HG02571 (cell line): ENCODE measurements at regions not wholly inside any gene's neighbourhood (a gene's known extent, or its start where the extent isn't known, plus 50 kb on each side); places are given as distances from the start of the nearest gene placed in this dataset.

Experiments
- ATAC-seq: cut with Tn5 transposase; IDR thresholded peaks from one replicate; pipeline ENCODE4 v1.9.1; 2021; ENCODE audit warnings: mild to moderate bottlenecking, moderate library complexity; ENCODE audit not compliant: unreplicated experiment

DNA sequence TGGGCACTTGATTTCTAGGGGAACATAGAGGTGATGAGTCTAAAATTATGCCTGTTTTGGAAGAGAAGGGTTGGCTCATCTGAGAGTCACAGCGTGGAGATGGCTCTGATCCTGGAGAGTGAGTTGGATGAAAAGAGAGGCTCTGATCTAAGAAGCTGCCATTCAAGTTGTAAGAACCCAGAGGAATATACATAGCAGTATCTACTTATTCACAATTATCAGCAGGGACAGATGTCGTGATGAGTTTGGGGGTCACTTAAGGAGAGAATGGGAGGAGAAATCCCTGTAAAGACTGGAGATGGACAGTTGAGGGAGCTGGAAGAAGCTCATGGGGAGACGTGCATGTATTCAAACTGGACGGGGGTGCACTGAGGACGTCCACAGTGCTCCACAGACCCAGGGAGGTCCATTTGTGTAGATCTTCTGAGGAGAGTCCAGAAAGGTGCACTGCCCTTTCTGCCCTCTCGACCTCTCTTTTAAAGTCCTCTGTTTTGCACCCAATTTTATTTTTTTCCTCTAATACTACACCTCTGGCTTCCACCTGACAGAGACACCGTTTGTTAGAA lies 124.7 kb upstream of the SSTR4 start:
- ATAC-seq: no peak

DNA sequence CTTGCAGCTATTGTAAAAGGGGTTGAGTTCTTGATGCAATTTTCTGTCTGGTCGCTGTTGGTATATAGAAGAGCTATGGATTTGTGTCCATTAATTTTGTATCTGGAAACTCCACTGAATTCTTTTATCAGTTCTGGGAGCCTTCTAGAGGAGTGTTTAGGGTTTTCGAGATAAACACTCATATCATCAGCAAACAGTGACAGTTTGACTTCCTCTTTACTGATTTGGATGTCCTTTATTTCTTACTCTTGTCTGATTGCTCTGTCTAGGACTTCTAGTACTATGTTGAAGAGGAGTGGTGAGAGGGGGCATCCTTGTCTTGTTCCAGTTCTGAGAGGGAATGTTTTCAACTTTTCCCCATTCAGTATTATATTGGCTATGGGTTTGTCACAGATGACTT lies 120.8 kb upstream of the SSTR4 start:
- no peak for ATAC-seq

DNA sequence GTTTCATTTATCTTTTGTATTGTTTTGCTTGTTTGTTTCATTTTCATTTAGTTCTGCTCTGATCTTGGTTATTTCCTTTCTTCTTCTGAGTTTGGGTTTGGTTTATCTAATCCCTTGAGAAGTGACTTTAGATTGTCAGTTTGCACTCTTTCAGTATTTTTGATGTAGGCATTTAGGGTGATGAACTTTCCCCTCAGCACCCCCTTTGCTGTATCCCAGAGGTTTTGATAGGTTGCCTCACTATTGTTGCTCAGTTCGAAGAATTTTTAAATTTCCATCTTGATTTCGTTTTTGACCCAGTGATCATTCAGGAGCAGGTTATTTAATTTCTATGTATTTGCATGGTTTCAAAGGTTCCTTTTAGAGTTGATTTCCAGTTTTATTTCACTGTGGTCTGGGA lies 119.6 kb upstream of the SSTR4 start:
- no peak for ATAC-seq

DNA sequence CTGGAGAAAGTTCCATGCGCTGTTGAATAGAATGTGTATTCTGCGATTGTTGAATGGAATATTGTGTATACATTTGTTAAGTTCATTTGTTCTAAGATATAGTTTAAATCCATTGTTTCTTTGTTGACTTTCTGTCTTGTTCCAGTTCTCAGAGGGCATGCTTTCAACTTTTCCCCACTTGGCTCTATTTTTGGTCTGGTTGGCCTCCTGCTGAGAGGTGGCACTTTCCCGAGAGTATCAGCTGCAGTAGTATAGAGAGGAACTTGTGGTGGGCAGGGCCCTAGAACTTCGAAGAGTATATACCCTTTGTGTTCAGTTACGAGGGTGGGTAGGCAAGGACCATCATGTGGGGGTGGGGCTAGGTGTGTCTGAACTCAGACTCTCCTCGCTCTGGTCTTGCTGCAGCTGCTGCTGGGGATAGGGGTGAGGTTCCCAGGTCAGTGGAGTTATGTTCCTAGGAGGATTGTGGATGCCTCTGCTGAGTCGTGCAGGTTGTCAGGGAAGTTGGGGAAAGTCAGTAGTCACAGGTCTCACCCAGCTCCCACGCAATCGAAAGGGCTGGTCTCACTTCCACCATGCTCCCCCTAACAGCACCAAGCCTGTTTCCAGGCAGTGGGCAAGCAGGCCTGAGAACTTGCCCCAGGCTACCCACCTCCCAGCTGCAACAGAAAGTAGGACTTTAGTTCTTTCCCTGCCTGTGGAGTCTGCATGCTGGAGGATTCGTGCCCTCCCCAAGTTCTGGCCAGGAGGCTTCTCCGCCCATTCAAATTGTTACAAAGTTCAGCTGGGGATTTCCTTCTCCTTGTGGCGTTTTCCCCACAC lies 118.9 kb upstream of the SSTR4 start:
- ATAC-seq: no peak

DNA sequence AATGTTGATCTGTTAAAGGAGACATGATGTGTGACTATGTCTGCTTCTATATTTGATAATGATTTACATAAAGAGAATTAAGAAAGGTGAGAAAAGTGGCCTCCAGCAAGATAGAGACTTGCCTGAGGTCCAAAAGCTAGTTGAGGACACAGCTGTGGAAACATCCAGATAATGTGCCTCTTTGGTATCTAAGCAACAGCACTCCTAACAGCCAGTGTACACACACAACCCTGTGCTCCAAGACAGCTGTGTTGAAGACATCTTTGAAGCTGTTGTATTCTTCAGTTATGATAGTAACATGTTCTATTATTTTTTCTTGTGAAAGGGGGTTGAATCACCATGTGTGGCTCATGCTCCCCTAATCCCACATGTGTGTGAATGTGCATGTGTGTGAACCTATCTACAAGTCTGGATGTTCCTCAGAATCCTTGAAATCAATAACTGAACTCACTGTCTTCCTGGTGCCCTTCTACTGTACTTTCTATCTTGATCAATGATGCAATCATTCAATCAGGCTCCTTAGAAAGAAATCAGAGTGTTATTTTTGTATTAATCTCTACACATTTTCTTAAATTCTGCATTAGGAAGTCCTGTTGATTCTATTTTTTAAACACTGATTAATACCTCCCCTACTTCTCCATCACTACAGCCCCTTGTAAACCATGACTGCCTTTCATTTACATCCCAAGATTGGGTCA lies 116.7 kb upstream of the SSTR4 start:
- no peak for ATAC-seq

DNA sequence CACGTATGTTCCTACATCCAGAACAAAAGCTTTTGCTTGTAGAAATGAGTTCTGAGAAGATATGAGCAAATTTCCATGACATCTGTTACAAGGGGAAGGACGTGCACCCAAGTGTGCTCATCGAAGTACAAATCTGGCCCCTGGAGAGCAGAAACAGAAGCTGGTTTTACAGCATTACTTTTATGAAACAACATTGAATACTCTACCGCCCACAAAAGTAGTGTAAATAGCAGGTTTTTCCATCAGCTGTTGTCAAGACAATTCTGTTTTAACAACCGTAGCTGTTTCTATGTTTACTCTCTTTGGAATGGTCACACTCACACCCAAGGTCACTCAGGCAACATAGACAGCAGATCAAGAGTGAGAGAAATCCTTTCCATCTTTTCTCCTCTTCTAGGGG lies 114.2 kb upstream of the SSTR4 start:
- ATAC-seq: no peak

DNA sequence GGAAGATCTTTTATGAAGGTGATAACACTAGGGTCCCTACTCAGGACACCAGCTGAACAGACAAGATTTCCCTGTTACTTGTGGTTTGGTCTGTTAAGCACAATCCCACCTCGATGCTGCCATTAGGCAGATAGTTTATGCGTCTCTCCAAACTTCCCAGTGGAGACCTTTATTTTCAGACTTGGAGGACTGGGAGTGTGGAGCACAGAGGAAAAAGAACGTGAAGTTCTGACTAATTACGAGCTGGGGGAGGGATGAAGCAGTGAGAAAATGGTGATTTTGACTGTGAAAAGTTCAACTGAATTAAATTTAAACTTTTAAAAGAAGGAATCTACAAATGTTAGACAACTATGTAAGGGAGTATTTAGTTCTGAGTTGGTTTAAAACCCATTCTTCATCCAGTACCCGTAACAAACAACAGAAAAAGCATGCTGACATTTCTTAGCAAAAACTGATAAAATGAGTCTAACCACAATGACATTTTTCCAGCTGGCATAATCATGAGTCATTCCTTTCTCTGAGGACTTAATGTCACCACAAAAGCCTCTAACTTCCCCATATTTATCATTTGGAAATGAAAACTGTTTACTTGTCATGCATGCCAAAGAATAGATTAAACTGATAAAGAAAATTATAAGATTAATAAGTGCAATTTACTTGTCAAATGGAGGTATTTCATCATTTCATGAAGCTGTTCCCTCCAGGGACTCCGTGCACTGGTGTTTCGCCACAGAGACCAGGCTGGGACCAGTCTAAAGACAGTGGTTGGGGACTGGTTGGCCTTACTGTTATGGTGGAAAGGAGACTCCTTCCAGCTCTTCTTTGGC lies 113.3 kb upstream of the SSTR4 start:
- no peak for ATAC-seq

DNA sequence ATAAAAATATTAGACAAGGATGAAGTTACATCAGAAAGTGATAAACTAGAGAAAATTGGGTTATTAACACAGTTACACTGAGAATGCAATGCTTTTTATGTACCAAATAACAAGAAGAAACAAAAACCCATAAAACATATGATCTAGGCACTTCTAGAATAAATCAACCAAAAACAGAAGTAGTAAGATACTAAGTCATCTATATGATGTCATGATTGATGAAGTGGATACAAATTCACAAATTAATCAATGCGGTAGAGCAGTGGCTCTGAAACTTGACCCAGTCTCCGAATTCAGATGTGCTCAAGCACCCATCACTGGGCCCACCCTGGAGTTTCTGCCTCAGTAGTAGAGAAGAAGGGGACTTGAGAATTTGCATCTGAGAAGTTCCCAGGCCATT lies 112.1 kb upstream of the SSTR4 start:
- ATAC-seq: no peak

DNA sequence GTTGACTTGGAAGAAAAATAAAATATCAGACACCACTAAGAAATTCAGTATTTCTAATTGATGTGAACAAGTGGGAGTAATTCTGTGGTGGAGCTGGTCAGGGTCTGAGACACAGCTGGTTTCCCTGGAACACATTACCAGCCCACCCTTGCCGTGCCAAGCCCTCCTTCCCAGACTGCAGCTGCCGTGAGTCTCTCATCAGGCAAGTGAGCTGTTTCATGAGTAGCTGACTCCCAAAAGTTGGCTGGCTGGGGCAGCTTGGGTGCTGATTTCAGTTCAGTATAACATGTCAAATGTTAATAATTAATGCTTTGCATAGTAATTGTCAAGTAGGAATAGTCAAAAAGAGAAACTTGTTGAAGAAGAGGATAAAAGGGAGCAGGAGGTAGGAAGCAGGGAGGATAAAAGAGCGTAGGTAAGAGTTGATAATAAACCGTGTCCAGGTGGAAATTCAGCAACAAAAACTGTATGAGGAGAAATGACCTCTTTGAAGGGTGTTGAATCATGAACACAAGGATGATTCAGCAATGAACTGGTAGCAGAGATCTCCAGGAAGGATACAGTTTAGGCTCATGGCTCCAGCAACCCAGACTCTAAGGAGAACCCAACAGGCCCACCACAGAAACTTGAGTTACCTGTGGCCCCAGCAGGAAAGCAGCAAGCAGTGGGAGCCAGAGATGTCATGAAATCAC lies 110.9 kb upstream of the SSTR4 start:
- no peak for ATAC-seq

DNA sequence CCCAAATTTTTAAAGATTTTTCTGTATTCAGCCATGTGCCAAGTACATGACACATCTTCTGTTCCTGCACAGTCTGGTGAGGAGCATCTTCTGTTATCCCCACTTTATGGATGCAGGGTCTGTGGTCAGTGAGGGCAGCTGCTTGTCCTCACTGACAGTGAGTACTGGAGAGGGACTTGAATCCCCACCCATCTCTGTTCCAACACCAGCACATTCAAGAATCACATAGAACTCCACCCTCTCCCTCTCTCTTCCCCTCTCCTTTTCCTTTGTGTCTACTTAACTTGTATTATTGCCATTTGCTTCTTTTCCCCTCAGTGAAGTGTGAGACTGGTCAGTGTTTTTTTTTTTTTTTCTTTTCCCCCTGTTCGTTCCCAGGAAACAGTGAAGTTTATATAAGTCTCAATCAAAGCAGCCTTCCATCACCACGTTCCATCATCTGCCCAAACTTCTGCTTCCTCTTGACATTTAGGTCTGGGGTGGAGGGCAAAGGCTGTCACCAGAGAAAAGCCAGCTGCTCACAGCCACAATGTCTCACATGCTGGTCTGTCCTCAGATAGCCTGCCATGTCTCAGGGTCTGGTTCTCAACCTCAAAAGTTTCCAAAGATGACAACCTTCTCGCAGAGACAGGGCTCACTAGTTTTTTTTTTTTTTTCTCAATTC lies 110.0 kb upstream of the SSTR4 start:
- no peak for ATAC-seq

DNA sequence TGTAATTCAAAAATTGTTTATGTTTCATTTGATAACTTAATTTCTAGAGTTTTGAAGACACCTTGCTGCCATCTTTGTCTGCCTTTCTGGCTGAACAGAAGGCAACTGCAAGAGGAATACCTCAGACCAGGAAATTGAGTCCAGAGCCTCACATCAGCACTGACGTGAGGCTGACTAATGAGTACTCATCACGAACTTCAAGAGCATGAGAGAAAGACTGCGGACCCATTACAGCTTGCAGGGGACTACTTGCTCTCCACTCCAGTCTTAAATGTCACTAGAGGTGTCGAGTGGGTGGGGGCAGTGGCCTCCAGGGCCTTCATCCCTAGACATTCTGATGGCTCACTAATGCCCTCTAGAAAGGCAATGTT lies 109.5 kb upstream of the SSTR4 start:
- ATAC-seq: no peak

DNA sequence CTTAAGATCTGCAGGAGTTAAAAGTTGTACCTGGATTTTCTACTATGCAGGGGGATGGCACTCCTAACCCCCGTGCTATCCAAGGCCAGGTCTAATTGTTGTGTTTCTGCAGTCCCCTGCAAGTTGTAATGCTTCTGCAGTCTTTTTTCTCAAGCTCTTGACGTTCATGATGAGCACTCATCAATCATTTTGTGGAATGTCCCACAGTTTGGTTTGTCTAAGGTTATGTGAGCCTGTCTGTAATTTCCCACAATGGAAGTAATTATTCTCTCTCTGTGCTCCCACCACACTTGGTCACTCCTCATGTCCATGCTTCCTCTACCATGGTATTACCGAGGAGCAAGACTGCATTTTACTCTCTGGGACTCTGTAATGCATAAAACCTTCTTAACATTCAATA lies 107.6 kb upstream of the SSTR4 start:
- ATAC-seq: no peak

DNA sequence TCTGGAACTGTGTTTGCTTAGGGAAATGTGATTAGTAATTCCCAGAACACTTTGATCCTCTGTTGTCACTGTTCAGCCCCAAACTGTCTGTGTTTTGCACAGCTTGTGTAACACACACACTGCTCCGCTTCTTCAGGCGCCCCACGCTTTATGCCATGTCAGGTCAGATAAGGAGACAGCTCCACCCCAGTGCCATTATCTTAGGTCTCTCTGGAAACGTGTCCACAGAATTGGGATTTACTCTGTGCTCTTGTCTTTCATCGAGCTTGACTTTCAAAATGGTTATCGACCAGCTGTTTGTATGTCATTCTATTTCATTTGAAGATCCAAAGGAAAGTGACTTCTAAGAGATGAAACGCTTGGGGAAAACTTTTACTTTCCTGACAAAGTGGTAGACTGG lies 106.4 kb upstream of the SSTR4 start:
- ATAC-seq: no peak

DNA sequence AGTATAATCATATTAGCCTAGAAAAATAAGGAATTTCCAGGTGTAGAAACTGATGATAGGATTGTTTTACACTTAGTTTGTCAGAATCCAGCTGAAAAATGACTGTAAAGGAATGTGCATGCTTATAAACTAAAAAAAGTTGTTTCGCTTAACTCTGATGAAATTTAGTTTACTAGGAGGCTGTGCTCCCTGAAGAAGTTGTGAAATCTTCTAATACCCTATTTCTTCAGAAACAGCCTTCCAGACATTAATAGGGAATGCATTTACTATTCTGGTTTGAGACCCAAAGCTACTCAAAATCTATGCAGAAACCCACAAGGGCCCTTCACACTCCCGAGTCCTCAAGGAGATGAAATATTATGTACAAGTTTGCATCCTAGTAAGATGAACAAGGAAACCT lies 105.5 kb upstream of the SSTR4 start:
- no peak for ATAC-seq

DNA sequence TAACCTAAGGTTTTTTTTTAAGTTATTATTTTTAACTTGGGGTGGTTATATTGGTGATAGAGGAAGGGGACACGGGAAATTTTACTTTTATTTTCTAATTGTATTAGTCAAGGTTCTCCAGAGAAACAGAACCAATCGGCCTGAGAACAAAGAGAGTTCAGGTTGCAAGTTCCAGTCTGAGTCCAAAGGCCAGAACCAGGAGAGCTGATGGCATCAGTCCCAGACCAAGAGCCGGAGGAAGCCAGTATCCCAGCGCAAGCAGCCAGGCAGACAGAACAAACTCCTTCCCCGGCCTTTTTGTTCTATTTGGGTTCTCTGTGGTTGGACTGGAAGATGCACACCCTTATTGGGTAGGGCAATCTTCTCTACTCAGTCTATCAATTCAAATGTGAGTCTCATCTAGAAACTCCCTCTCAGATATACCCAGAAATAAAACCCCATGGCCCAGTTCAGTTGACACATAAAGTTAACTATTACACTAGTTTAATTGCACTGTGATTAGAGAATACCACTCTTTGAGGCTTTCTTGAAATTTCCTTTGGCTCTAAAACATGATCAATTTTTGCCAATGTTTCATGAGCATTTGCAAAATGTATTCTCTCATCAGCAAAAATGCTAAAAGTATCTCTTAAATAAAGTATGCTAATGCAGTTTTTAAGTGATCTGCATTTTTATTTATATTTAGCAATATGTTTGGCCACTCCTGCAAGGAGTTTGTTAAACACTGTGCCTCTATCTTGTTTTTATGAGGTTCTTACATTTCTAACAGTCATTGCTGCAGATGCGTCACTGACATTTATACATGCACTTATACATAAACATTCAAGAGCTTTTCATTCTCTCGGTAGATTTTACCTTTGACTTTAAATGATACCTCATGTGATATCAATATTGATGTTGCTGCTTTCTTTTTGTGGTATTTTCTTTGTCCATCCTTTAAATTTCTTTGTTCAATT lies 103.2 kb upstream of the SSTR4 start:
- no peak for ATAC-seq

DNA sequence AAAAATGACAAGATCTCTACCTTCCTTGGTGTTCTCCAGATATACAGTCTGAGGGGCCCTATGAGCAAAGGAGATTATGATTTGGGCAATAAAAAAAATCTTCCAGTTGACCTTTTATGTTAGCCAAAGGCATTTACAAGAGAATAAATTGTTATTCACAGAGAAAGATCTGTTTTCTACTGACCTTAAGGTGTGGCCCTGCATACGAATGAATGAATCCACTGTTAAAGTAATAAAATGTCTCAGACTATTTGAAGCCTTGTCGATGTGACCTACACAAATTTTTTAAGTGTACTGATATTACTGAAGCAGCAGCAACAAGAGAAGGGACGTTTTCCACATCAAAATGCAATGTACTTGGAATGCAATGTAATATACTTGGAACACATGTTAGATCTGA lies 95.9 kb upstream of the SSTR4 start:
- ATAC-seq: no peak

DNA sequence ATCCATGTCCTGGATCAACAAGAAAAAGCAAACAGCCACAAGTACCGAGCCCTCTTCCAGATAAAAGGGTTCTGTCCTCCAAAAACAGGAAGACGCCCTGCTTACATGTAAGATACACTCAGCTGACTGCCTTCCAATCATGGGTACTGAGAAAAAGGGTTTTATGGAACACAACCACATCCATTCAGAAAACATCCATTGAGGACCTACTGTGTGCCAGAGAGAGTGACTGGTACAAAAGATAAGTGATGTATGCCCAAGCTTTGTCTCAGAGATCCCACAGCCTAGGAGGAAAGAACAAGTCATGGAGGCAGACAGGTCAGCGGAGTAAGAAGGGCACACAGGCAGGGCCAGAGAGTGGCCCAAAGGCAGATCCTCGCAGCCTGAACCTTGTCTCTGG lies 94.8 kb upstream of the SSTR4 start:
- no peak for ATAC-seq

DNA sequence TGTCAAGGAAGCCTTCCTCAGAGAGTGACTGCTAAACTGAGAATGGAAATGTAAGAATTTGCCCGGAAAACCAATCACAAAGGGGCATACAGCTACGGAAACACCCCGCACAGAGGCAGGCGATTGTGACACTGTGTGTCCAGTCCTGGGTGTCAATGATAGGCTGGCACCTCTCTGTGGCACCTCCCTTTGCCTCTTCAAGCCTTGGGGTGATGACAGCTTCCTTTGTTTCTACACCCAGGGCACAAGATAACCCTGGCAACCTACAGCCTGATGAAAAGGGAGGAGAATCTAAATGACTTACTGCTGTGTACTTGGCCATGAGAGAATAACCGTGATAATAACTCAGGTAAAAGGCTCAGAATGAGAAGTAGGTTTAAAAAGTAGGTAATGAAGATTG lies 93.6 kb upstream of the SSTR4 start:
- no peak for ATAC-seq

DNA sequence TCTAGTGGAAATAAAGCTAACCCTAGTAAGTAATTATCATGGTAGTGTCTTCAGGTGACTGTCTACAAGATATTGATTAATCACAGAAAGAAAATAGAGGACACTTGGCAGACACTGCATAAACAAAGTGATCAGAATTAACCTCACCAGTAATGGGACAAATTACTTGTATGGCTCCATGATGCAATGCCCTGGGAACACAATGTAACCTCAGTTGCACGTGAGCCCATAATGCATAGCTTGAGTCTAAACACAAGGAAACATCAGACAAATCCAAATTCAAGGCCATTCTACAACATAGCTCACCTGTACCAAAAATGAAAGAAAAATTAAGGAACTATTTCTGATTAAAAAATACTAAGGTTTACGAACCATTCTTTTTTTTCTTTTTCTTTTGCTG lies 92.4 kb upstream of the SSTR4 start:
- ATAC-seq: no peak
